GM19395 (cell line): ENCODE measurements at regions not wholly inside any gene's neighbourhood (a gene's known extent, or its start where the extent isn't known, plus 50 kb on each side); places are given as distances from the start of the nearest gene placed in this dataset.
"Not testable (repeated sequence)": the region's sequence is repeated elsewhere in the genome, so short reads cannot be mapped to it uniquely, and the experiment has no call there.

ENCODE experiments used
- ATAC-seq: cut with Tn5 transposase; IDR thresholded peaks from one replicate; pipeline ENCODE4 v1.9.1; 2021; ENCODE audit warnings: mild to moderate bottlenecking, moderate library complexity; ENCODE audit not compliant: unreplicated experiment

GRCh38 chr18:67455890-67456501 lies 60.5 kb downstream of the DSEL start:
- ATAC-seq, result no peak

DNA sequence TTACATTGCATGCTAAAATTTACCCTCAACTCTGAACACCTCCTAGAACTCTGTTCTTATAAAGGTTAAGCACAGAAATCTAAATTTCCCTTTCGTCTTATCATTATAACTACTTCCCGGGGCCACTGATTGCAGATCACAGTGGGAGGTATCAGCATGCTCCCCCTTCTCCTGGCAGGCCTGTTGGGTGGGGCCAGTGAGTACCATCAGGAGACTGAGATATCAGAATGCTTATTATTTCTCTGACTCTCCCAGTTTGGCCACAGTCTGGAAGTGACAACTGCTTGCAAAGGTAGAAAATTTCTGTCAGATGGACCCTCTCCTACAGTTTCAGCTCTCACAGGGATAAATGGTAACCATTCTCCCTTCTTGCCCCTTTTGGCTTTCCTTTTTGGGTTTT lies 62.6 kb downstream of the DSEL start:
- ATAC-seq, result no peak

- no peak for ATAC-seq
Observed at GRCh38 chr18:67451960-67452359, 64.6 kb downstream of the DSEL start.

GRCh38 chr18:67451101-67451500 lies 65.4 kb downstream of the DSEL start:
- ATAC-seq, result not testable (repeated sequence)

DNA sequence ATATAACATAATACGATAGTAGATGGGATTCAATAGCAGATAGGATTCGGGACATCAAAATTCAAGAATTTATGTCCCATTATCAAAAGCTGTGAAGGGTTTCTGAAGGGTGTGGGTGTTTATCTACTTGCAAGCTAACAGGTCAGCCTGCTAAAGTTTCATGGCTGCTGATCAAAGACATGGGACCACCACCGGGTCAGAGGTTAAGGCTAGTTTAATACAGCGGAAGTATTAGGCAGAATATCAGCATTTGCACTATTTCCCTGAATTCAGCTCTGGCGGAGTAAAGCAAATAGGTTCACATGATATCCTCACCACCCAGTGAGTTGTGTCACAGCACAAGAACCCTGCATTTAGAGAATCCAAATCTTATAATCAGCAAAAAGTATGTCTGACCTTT lies 82.5 kb downstream of the DSEL start:
- no peak for ATAC-seq

- ATAC-seq, result no peak
Observed at GRCh38 chr18:67432806-67433205, 83.7 kb downstream of the DSEL start.

DNA sequence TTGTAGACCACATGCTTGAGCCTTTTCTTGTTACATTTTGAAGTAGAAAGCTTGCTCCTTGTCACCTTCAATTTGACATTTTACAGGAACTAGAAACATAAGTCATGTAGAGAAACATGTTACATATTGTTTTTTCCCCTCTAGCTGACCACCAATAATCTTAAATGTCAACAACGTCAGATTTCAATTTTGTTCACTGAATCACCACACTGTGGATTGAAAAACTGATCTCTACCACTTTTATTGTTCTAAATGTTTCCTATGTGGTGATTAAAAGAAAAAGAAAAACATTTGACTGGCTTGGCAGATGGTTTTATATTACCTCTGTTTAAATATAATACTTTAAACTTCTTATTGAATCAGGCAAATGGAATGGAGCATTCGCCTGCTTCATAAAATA lies 87.7 kb downstream of the DSEL start:
- ATAC-seq, result no peak

- ATAC-seq, result no peak
Observed at GRCh38 chr18:67428158-67428557, 88.4 kb downstream of the DSEL start.

- ATAC-seq, result no peak
Observed at GRCh38 chr18:67426486-67426885, 90.0 kb downstream of the DSEL start.

DNA sequence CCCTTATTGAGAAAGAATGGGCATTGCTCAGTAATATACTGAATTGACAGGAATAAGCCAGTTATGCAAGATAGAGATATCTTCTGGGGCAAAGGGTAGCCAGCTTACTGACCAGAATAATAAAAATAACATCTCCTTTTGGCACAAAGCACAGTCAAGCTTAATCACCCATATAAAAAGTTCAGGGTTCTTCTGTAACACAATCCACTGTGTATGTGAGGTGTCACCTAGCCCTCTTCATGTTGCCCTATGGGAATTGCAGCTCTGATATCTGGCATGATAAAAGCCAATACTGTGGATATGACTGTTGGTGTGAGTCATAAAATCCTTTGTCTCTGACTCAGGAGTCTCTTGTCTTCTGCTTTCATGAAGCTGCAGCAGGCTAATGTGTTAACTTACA lies 90.8 kb downstream of the DSEL start:
- no peak for ATAC-seq

DNA sequence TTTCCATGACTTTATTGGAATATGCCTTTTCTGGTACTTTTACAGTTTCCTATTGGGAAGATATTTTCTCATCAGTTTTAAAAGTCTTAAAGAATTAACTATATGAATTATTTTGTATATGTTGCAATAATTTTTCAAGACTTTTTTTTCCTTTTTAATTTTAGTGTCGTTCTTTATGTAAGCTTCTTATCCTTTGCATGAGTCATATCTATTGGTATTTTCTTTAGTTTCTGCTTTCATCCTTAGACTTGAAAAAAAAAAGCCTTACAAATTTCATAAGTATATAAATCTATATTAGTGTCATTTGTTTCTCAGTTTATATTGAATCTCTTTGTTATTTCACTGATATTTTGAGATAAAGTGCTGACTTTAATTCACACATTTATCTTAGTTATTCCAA lies 94.9 kb downstream of the DSEL start:
- no peak for ATAC-seq

GRCh38 chr18:67417864-67418523 lies 98.5 kb downstream of the DSEL start:
- peak; percentile 95 for ATAC-seq

GRCh38 chr18:67411116-67411515 lies 105.4 kb downstream of the DSEL start:
- ATAC-seq, result no peak

DNA sequence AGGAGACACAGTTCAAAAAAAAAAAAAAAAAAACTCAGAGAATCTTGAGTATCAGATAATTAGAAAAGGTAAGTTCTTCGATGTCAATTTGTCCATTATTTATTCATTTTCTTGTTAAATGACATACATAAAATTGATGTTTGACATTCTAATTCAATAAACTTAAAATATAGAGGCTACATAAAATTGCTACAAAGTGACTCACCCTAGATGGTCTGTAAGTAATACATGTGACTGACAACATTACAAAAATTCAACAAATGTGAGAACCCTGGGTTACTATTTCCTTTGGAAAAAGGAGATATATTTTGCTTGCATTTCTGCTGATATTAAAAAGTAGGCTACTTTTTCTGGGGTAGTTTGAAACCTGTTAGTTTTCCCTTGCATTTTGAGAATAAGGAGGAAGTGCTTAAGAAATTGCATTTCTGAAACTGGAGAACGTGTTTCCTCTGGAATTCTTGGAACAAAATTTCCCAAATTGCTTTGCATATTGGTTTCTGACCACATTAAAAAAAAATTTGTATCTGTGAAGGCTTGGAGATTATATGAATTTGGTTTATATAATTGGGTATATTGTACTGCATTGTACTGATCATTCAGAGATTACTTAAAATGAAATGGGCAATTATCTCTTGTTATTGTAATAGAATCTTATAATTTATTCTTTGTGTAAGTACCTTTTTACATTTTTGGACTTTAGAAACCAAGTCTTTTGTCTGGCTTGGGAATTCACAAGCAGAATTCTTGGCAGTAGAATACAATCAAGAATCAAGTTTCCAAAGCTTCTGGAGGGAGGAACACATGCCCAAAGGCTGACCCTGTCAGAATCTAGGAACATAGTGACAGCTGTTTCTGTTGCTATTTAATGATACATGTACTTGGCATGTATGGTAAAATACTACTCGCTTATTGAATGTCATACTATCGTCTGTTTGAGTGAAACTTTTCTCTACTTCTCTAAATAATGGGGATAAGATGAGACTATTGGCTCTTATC lies 106.1 kb downstream of the DSEL start:
- no peak for ATAC-seq

DNA sequence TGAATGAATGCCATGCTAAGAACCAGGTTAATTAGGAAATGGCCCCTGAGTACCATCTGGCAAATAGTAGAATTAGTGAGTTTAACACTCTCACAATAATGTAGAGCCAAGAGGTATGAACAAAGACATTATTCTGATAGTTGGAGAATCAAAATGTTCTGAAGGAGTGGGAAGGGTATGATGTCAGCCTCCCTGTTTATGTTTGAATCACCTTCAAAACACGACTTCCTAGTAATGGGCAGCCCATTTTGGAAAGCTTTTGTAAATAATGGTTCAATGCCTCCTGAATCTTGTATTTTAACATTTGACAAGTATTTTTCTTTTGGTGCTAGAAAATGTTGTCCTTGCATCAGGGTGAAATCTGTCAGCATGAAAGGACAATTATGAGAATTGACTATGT lies 108.3 kb downstream of the DSEL start:
- no peak for ATAC-seq

DNA sequence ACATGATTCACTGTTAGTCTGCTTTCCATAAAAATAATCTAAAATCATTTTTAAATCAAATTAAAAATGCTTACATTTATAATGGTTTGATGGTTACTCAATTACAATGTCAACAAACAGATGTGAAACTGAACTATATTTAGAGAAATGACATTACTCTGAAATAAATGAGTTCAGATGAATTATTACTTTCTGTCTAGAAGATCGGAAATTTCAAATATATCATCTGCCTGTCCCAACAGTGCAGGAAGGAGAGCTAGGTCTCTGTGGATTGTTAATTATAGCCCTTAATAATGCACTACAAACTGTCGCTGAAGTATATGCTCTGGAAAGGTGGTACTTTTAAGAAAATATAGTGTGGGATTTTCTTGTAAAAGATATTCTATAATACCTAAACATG lies 109.8 kb downstream of the DSEL start:
- ATAC-seq, result no peak

DNA sequence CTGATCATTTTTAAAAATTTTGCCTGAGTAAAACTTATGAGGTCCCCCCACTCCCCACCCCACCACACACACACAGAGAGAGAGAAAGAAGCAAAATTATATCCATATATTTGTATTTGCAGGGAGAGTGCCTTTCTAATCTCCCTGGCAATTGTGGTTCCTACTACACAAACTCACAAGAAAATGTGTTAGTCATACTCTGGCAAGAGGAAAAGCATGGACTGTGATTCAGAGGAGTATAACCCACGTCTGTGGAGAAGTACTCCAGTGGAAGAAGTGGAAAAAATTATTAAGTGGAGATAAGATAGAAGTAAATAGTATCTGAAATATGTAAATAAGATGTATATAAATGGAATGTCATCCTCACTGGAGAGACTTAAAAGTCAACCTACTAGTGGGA lies 114.0 kb downstream of the DSEL start:
- no peak for ATAC-seq

GRCh38 chr18:67400502-67401117 lies 115.9 kb downstream of the DSEL start:
- ATAC-seq, result no peak

DNA sequence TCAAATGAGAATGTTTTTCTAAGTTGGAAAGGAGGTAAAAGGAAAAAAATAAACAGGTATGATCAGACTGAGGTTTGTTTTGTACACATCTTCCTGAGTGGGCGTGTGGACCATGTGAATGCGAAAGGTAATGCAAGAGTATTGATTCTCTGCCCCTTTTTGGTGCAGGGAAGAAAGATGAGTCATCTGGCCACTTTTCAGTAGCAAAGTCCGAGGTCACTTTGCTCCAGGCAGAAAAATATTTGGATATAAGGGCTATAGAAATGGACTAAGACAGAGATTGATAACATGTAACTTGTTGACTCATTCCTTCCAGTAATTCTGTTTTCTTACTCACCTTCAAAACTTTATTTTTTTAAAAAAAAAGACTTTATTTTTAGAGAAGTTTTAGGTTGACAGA lies 130.5 kb downstream of the DSEL start:
- no peak for ATAC-seq

- no peak for ATAC-seq
Observed at GRCh38 chr18:67385455-67385854, 131.1 kb downstream of the DSEL start.

DNA sequence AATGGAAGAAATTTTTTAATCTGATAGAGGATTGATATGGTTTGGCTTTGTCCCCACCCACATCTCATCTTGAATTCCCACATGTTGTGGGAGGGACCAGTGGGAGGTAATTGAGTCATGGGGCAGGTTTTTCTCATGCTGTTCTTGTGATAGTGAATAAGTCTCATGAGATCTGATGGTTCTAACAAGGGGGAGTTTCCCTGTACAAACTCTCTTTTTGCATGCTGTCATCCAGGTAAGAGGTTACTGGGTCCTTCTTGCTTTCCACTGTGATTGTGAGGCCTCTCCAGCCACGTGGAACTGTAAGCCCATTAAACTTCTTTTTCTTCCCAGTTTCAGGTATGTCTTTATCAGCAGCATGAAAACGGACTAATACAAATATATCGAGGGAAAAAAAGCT lies 132.5 kb downstream of the DSEL start:
- not testable (repeated sequence) for ATAC-seq
